ENCODE measurements at regions not wholly inside any gene's neighbourhood (a gene's known extent, or its start where the extent isn't known, plus 50 kb on each side); places are given as distances from the start of the nearest gene placed in this dataset.
"Not testable (repeated sequence)": the region's sequence is repeated elsewhere in the genome, so short reads cannot be mapped to it uniquely, and the experiment has no call there.

GRCh38 chr2:153308466-153308865 is 170.1 kb downstream of the RPRM start:
- no peak for DNase-seq (ENCODE audit: low read depth in 2 of 3, low spot score in 2 of 3)

DNA sequence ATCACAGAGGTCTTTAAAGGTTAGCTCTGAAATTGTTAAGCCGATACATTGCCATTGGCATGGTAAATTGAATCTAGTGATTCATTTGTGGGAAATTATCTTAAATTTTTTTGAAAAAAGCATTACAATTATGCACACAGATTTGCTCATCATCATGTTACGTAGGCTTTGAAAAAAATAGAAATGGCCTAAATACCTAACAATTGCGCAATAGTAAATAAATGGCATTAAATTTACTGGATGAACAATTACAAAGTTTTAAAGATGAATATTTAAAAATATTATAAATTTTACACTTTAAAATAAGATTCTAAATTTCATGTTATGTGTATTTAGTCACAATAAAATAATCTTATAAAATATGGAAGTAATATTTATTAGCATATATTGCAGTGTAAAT is 171.3 kb downstream of the RPRM start:
- no peak for DNase-seq (ENCODE audit: low read depth in 2 of 3, low spot score in 2 of 3)

DNA sequence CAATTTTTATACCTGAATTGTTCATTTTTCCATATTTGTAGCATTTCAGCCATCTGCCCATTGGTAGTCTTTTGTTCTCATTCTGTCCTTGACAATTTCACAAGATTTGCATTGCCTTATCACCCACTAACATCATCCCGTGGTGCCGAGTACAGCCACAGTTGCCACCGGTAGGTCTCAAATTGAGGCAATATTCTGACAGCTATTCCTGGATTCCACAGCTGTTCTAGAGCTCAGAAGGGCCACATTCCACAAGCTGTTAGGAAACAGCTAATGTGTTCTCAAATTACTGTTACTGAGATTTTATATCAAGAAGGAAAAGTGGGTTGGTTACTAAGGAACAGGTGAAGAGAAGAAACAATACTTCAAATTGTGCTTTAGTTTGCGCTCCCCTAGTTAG is 178.8 kb downstream of the RPRM start:
- no peak for DNase-seq (ENCODE audit: low read depth in 2 of 3, low spot score in 2 of 3)

- no peak for DNase-seq (ENCODE audit: low read depth in 2 of 3, low spot score in 2 of 3)
Measured at GRCh38 chr2:153299217-153299616, 179.3 kb downstream of the RPRM start.

- no peak for DNase-seq (ENCODE audit: low read depth in 2 of 3, low spot score in 2 of 3)
Measured at GRCh38 chr2:153294199-153294786, 184.3 kb downstream of the RPRM start.

GRCh38 chr2:153291718-153292117 is 186.8 kb downstream of the RPRM start:
- no peak for DNase-seq (ENCODE audit: low read depth in 2 of 3, low spot score in 2 of 3)

GRCh38 chr2:153287109-153287801 is 191.3 kb downstream of the RPRM start:
- peak in 2 of 3 donors; percentile 1 to 8 for DNase-seq (ENCODE audit: low read depth in 2 of 3, low spot score in 2 of 3)

- DNase-seq (ENCODE audit: low read depth in 2 of 3, low spot score in 2 of 3) = no peak
Measured at GRCh38 chr2:153268941-153269461, 209.6 kb downstream of the RPRM start.

DNA sequence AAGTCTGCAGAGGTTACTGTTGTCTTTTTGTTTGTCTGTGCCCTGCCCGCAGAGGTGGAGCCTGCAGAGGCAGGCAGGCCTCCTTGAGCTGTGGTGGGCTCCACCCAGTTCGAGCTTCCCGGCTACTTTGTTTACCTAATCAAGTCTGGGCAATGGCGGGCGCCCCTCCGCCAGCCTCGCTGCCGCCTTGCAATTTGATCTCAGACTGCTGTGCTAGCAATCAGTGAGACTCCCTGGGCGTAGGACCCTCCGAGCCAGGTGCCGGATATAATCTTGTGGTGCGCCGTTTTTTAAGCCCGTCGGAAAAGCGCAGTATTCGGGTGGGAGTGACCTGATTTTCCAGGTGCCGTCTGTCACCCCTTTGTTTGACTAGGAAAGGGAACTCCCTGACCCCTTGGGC is 221.7 kb downstream of the RPRM start:
- not testable (repeated sequence) for DNase-seq (ENCODE audit: low read depth in 2 of 3, low spot score in 2 of 3)

- DNase-seq (ENCODE audit: low read depth in 2 of 3, low spot score in 2 of 3) = not testable (repeated sequence)
Measured at GRCh38 chr2:153246636-153247035, 231.9 kb downstream of the RPRM start.

DNA sequence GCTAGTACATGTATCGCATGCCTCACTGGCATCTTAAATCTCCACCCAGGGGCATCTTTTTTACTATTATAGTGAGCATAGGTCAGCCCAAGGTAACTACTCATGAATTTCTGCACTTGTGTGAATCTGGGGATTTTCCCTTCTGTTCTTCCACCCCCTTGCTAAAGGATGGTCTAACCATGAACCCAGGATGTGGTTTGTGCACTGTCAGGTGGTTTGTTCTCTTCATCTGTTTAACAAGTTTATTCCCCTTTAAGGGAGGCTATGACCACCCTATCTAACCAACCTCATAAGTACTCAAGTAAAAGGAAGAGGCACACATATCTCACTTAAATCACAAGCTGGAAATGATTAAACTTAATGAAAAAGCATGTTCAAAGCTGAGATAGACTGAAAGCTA is 243.0 kb downstream of the RPRM start:
- no peak for DNase-seq (ENCODE audit: low read depth in 2 of 3, low spot score in 2 of 3)

DNA sequence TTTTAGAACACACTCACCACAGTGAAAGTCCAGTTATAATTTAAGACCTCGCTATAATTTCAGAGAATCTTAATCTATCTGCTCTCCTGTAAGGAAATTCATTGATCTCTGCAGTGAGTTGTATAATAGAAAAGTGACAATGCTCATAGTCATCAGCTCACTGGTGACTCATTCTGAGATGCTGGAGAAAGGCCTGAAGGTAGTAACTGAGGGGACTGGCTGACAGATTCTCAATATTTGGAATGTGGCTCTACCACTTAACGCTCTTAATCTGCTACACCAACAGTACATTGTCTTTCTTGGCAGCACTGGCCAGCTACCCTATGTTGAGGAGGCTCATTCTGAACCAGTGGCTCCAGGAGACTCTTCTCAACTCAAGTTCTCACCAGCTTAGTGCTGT is 246.1 kb downstream of the RPRM start:
- DNase-seq (ENCODE audit: low read depth in 2 of 3, low spot score in 2 of 3) = no peak

DNA sequence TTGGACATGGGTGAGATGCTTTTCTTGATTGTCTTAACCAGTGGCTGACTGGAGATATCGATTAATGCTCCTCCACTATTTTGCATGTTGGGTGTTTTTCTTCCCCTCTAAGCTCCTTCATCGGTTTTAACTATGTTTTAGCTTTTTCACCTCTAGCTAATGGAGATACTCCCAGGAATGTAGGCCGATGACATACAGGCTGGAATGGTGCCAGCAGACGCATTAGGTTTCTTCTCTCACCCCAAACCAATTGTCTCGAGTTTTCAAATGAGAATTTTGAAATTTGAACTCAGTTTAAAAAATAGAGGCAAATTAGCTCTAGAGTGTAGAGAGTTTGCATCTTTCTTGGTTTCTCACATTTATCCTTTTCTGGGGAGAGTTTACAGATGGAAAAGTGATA is 247.6 kb downstream of the RPRM start:
- no peak for DNase-seq (ENCODE audit: low read depth in 2 of 3, low spot score in 2 of 3)

GRCh38 chr2:153228904-153229303 is 249.7 kb downstream of the RPRM start:
- DNase-seq (ENCODE audit: low read depth in 2 of 3, low spot score in 2 of 3) = no peak

DNA sequence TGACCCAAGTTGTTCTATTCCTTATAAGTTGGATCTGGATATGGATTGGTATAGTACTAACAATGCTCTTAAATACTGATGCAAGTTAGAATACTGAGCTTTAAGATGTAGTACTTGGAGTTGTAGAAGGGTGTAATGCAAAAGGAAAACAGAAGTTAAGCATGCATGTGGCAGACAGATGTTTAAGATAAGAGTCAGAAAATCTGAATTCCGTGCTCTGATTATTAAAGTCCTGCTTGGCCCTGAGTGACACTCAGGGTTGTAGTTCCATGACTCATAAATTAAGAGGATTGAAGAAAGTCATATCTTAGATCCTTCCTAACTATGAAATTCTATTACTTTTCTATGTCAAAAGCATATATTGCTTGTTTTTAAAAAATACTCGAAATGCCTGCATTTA is 250.6 kb downstream of the RPRM start:
- no peak for DNase-seq (ENCODE audit: low read depth in 2 of 3, low spot score in 2 of 3)

- no peak for DNase-seq (ENCODE audit: low read depth in 2 of 3, low spot score in 2 of 3)
Measured at GRCh38 chr2:153222231-153223165, 256.1 kb downstream of the RPRM start.

DNA sequence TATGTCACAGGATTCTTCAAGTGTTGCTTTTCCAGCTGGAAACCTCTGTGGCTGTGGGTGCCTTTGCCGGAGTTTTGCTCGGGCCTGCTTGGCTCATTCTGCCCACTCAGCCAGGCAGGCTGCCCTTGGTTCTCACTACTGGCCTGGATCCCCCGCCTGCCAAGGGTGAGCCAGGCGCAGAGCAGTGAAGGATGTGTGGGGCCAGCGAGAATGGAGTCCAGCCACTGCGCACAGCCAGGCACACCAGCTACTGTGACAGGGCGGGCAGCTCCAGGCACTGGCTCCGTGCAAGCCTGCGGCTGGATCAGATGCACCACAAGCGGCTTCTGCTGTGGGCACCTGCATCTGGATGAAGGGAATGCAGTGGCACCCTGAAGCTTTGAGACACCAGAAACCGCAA is 257.1 kb downstream of the RPRM start:
- DNase-seq (ENCODE audit: low read depth in 2 of 3, low spot score in 2 of 3) = no peak

GRCh38 chr2:153221087-153221486 is 257.5 kb downstream of the RPRM start:
- no peak for DNase-seq (ENCODE audit: low read depth in 2 of 3, low spot score in 2 of 3)

- DNase-seq (ENCODE audit: low read depth in 2 of 3, low spot score in 2 of 3) = no peak
Measured at GRCh38 chr2:153218851-153219250, 259.7 kb downstream of the RPRM start.

DNA sequence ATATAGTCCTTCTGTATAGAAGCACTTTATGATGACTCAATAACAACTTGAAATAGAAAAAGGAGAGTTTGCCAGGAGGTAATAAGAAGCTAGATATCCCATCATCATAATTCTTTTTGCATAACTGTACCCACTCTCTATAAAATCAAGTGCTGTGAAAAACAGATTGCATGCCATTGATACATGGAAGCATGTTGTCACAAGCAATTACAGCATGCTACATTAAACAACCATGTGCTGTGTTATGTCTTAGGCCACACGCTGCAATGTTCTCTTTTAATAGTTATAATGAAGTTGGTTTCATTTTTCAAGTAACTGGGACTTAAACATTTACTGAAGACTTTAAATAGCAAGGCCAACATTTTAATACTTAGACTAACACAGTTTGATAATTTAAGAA is 264.2 kb downstream of the RPRM start:
- no peak for DNase-seq (ENCODE audit: low read depth in 2 of 3, low spot score in 2 of 3)

GRCh38 chr2:153213022-153213421 is 265.5 kb downstream of the RPRM start:
- DNase-seq (ENCODE audit: low read depth in 2 of 3, low spot score in 2 of 3) = no peak

Data from hematopoietic multipotent progenitor cell (in vitro differentiated cells).